ENCODE measurements at regions not wholly inside any gene's neighbourhood (a gene's known extent, or its start where the extent isn't known, plus 50 kb on each side); places are given as distances from the start of the nearest gene placed in this dataset.

- DNase-seq (ENCODE audit: low read depth), result no peak
These were observed 94.3 kb downstream of the PRLHR start for GRCh38 chr10:118501171-118501570.

GRCh38 chr10:118500477-118501104, 94.9 kb downstream of the PRLHR start:
- no peak for DNase-seq (ENCODE audit: low read depth)

DNA sequence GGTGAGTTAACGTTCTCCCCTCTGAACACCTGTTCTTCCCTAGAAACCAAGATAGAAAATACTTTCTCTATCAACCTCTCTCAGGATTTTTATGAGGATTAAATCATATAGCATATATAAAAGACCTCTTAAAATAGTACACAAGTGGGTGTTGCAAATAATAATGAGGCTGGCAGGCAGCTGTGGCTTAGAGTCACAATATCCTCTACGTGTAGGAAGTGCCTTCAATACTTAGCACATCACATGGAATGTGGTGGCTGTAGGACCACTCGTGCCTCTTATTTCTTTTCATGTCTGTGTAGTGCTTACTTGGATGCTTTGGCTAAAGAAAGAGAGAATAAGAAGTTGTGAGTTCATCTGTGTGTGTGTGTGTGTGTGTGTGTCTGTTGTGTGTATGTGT, 96.3 kb downstream of the PRLHR start:
- DNase-seq (ENCODE audit: low read depth), result no peak

- DNase-seq (ENCODE audit: low read depth), result no peak
These were observed 96.8 kb downstream of the PRLHR start for GRCh38 chr10:118498623-118499022.

DNA sequence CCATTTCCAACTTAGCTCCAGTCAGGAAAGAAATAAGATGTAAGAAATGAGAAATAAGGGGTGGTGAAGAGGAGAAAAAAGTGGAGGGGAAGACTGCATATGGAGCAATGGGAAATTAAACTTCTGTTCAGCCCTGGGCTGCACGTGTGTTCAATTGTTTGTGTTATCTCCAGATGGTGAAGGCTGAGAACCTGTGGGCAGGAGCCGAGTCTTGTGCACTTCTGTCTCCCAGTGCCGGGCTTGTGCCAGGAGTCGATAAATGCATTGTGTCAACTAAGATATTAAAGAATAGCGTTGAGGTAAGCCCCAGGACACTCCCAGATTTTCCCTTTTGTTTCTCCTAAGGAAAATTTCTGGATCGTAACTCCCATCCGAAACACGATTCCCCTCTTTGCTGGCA, 98.2 kb downstream of the PRLHR start:
- no peak for DNase-seq (ENCODE audit: low read depth)

DNA sequence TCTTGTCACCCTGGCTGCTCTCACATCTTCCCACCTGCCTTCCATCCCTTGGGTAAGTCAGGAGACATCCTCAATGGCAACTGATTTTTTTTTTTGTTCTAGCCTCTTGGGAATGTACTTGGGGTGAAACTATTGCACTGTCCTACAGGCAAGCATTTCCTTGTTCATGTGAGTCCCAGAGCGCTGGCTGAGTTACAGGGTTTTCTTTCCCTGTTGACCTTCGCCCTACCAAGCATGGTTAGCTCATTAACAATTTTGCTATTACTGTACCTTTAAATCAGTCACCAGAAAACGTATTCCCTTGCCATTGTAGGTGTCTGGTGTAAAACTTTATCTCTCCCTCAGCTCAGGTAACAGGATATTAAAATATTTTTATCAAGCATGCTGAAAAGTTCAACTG, 98.9 kb downstream of the PRLHR start:
- no peak for DNase-seq (ENCODE audit: low read depth)

- no peak for DNase-seq (ENCODE audit: low read depth)
These were observed 99.9 kb downstream of the PRLHR start for GRCh38 chr10:118495499-118495898.

DNA sequence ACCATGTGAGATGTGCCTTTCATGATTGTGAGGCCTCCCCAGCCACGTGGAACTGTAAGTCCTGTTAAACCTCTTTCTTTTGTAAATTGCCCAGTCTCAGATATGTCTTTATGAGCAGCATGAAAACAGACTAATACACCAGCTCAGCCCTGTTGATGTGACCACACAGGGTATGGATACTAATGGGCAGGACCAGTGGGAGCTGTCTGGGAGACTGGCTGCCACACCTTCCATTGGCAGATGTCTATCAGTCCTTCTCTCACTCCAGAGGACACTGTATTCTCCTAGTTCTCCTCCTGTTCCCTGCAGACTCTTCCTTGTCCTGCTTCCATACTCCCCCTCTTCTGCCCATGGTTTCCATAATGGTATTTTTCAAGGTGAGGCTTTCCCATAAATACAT, 104.4 kb downstream of the PRLHR start:
- DNase-seq (ENCODE audit: low read depth), result no peak

- no peak for DNase-seq (ENCODE audit: low read depth)
These were observed 106.5 kb downstream of the PRLHR start for GRCh38 chr10:118488710-118489497.

DNA sequence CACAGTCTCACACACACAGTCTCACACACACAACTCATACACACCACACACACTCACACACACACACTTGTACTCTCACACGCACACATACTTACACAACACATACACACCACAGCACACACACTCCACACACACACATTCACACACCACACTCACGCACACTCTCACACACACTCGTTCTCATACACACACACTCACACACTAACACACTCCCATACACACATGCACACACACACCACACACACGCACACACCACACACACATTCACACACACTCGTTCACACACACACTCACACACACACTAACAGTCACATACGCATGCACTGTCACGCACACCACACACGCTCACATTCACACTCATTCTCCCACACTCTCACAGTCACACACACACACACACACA, 109.8 kb downstream of the PRLHR start:
- no peak for DNase-seq (ENCODE audit: low read depth)

DNA sequence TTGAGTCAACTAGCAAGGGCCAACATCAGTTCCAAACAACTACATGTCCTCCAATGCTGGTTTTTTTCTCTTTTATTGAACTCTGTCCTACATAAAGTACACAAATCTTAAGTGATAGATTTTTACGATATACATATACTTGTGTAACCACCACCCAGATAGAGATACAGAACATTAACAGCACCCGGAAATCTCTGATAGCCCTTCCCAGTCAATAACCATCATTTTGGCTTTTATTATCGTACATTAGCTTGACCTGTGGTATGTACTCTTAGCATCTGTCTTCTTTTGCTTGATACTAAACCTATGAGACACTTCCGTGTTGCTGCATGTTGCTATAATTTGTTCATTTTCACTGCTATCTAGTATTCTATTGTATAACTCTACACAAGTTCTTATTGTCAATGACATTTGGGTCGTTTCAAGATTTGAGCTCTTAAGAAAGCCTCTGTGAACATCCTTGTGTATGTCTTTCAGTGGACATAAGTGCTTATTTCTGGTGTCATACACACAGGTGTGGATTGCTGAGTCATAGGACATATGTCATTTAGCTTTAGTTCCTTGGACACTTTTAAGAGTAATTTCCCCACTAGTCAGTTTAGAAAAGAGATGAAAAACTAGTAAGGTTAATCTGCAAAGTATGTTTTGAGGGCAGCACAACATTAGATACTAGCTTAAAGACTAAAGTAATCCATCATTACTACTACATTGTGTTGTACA, 111.1 kb downstream of the PRLHR start:
- no peak for DNase-seq (ENCODE audit: low read depth)

DNA sequence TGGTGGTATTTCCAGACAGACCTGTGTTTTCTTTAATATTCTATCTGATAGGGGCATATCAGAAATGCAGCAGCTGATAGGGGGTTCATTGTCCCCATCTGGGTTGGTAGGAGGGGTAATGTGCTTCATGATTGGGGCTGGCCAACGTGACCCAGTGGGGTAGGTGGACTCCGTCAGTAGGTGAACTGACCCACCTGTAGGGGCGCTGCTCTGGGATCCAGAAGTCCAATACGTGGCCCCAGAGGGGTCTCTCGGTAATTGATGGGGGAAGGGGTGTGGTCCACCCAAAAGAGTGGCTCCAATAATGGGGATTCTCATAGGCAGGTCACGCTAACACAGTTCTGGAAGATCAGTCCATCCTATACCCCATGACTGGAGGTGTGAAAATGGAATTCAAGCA, 112.0 kb downstream of the PRLHR start:
- no peak for DNase-seq (ENCODE audit: low read depth)

DNA sequence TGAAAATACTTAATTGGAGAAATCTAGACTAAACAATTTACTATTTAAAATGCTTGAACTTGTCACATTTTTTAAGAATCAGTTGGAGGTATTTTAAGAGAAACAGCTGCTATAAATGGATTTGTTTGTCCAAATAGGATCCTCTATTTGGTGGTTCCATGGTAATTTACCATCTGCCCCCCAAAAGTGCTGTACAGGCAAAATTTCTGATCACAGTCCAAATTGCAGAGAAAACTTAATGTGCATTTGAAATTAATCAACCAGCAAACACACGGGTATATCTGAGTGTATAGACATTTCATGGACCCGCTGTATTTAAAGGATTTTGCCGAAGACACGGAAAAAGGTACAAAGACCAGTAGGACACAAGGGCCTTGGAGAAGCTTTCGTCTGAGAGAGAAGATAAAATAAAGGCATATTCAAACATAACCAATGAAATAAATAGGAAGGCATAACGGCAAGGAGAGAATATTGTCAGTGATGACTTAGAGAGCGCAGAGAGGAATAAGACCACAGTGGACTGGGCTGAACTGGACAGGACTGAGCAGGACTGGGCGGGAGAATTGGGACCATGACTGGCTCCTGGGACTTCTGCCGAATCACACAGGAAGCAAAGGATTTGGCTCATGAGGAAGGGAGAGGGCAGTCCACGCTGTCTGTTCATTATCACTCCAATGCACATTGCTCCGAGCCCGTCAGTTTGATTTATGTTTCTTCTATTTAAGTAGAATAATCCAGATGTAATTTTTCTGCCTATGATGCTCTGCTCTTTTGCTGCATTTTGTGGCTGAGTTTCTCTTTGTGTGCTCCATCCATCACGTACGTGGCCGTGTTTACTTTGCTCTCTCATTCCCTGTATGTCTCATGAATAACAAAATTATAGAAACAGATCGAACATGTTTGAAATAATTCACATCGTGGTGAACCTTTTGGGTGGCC, 112.8 kb downstream of the PRLHR start:
- no peak for DNase-seq (ENCODE audit: low read depth)

GRCh38 chr10:118481871-118482270, 113.6 kb downstream of the PRLHR start:
- DNase-seq (ENCODE audit: low read depth), result no peak

DNA sequence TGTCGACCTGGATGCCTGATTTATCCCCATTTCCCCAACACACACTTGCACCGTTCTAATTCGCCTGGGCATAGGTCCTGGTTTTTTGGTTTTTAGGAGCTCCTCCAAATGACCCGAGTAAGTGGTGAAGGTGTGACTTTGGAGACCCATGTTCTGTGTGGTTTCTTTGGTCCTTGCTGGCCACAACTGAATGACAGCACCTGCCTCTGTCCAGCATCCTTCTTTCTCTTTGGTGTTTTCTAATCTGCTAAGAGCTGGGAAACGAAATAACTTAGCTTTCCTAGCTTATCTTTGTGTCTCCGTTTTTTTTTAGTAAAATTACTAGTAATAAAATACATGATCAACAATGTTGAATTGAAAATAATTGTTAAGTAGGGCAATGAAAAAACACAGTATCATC, 120.2 kb downstream of the PRLHR start:
- no peak for DNase-seq (ENCODE audit: low read depth)

GRCh38 chr10:118474111-118474510, 121.3 kb downstream of the PRLHR start:
- no peak for DNase-seq (ENCODE audit: low read depth)

- DNase-seq (ENCODE audit: low read depth), result no peak
These were observed 122.0 kb downstream of the PRLHR start for GRCh38 chr10:118473305-118473960.

GRCh38 chr10:118472415-118473304, 122.8 kb downstream of the PRLHR start:
- DNase-seq (ENCODE audit: low read depth), result no peak

GRCh38 chr10:118471863-118472262, 123.6 kb downstream of the PRLHR start:
- no peak for DNase-seq (ENCODE audit: low read depth)

DNA sequence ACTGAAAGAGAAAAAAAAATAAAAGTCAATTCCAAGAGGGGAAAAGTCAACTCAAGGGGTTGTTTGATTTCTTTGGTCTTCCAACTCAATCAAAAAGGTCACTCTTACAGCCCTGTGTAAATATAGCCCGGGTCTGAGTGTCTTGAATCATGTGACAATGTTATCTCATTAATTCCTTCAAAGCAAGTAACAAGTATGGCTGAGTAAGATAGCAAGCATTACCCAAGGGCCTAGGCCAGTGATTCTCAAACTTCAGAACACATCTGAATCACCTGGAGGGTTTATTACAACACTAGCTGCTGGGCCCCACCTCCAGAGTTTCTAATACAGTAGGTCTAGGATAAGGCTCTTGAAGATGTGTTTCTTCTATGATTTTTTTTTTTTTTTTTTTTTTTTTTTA, 125.0 kb downstream of the PRLHR start:
- DNase-seq (ENCODE audit: low read depth), result no peak

- DNase-seq (ENCODE audit: low read depth), result no peak
These were observed 125.1 kb upstream of the FAM204A start for GRCh38 chr10:118467200-118467599.
